HG03432 (cell line): ENCODE measurements at regions not wholly inside any gene's neighbourhood (a gene's known extent, or its start where the extent isn't known, plus 50 kb on each side); places are given as distances from the start of the nearest gene placed in this dataset.

Experiments
- ATAC-seq: cut with Tn5 transposase; IDR thresholded peaks from one replicate; pipeline ENCODE4 v1.9.1; 2021; ENCODE audit warnings: mild to moderate bottlenecking, moderate library complexity; ENCODE audit not compliant: unreplicated experiment

DNA sequence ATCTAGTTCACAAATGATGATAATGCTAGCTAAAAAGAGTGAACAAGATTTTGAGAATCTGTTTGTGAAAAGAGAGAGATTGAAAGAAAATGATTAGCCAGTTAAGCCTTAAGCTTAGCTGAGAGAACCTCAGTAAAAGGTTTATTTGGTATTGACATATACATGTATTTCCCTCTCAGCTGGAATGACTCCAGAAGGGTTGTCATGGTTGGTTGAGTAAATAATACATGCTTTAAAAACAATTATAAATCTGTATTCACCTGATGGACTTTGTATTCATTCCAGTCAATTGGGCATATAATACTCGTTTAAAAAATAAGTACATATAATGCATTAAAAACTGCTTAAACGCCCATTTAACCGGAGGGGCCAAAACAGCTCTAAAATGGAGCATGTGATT is 181.4 kb downstream of the GRB14 start:
- no peak for ATAC-seq

GRCh38 chr2:164439235-164439634 is 182.0 kb downstream of the GRB14 start:
- no peak for ATAC-seq

GRCh38 chr2:164438490-164439205 is 182.6 kb downstream of the GRB14 start:
- ATAC-seq = no peak

DNA sequence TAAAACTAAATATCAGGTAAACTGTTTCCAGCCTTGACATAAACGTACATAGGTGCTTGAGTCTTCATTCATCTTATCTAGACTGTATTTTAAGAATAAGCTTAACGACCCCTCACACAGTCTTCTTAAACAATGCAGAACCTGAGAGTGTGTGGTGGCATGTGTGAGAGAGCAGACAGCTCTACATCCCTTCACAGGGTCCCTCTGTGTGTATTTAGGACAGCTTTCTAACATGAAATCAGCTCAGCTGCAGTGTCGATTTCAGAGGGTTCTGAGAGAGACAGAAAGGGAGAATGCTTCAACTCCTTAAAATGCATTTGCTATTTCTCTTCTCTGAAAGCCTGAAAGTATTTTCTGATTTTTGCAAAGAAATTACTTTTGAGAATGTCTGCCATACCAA is 185.2 kb downstream of the GRB14 start:
- no peak for ATAC-seq

GRCh38 chr2:164430166-164430783 is 191.0 kb downstream of the GRB14 start:
- peak; percentile 46 for ATAC-seq

- ATAC-seq = no peak
Measured at GRCh38 chr2:164429354-164429753, 191.9 kb downstream of the GRB14 start.

DNA sequence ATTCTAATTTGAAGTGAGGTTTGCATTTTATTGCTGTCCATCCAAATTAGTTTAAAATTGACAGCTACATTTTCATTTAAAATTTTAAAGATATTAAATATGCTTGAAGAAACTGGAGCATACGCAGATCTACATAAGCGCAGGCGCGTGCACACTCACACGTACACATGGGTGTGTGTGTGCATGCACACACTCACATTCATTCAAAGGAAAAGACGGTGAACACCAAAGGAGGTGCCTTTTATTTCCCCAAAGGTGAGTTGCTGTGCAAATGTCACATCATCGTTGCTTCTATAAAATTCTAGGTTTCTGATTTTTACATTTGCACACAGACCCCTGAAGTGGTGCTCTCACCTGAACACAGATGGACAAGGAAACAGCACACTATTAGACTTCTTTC is 194.2 kb downstream of the GRB14 start:
- no peak for ATAC-seq

DNA sequence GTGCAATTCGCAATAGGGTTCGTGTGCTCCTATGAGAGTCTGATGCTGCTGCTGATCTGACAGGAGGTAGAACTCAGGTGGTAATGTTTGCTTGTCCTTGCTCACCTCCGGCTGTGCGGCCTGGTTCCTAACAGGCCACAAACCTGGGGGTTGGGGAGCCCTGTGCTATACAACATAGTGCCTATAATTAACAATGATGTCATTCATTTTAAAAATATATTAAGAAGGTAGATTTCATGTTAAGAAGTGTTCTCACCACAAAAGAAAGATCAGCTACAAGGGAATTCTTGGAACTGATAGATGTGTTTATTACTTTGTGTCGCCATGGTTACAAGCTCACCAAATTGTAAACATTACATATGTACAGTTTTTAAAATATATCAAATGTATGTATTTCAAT is 200.5 kb downstream of the GRB14 start:
- no peak for ATAC-seq

GRCh38 chr2:164412831-164413230 is 208.5 kb downstream of the GRB14 start:
- no peak for ATAC-seq

DNA sequence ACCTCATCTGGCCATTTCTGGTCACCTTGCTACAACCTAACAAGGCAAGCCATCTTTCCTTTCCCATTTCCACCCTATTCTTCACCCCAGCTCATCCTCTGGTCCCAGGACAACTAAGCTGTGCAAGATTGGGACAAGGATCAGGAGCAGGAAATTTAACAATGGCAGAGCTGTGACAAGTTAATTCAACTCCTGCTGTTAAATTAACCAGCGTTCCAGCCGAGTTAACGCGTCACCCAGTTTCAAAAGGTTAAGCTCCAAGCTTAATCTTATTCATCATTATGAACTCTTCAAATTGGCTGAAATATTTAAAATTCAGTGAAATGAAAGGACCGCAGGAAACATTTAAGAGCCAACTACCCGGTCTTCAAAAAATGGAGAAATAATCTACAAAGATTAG is 231.9 kb downstream of the GRB14 start:
- no peak for ATAC-seq

GRCh38 chr2:164388511-164388910 is 232.8 kb downstream of the GRB14 start:
- ATAC-seq = peak; percentile 93

GRCh38 chr2:164386231-164386630 is 235.1 kb downstream of the GRB14 start:
- ATAC-seq = no peak

GRCh38 chr2:164384434-164384833 is 236.8 kb downstream of the GRB14 start:
- no peak for ATAC-seq

DNA sequence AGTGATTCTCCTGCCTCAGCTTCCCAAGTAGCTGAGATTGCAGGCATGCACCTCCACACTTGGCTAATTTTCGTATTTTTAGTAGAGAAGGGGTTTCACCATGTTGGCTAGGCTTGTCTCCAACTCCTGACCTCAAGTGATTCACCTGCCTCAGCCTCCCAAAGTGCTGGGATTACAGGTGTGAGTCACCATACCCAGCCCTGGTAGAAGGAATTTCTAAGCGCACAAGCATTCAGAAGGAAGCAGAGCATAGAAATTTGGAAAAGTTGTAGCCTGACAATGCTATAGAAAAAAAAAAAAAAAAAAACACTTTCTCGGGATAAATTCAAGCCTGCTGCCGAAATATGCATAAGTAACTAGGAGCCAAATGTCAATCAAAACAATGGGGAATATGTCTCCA is 249.4 kb downstream of the GRB14 start:
- no peak for ATAC-seq

GRCh38 chr2:164369366-164369765 is 251.9 kb downstream of the GRB14 start:
- ATAC-seq = no peak

DNA sequence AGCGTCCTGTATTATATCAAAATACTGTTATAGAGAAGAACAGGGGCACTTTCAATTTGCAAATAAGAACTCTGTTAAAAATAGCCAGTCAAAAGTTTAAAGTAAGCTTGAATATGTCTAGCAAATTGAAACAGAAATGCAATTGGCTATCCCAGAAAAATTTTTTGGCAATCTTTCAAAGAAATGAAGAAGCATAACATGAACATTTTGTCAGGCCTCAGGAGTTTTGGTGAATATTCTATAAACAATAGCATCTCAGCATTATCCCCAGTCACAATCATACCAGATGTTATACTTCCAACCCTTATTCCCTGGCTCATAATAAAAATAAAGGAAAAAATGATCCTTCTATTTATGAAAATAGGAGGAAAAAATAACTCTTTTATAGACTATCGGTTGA is 252.4 kb downstream of the GRB14 start:
- no peak for ATAC-seq

DNA sequence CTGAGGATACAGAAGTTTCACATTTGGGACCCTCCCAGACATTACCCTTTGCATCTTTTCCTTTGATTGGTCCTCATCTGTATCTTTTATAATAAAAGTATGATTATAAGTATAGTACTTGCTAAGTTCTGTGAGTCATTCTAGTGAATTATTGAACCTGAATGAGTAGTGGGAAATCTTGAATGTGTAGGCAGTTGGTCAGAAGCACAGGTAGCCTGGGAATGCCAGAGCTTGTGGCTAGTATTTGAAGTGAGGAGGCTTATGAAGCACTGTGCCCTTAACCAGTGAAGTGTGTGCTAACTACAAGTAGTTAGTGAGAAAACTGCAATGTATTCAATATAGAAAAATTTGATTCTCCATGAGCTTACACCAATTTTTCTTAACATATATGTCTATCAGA is 257.6 kb downstream of the GRB14 start:
- ATAC-seq = no peak

GRCh38 chr2:164351536-164351935 is 269.7 kb downstream of the GRB14 start:
- ATAC-seq = no peak

GRCh38 chr2:164335947-164336346 is 285.3 kb downstream of the GRB14 start:
- no peak for ATAC-seq

DNA sequence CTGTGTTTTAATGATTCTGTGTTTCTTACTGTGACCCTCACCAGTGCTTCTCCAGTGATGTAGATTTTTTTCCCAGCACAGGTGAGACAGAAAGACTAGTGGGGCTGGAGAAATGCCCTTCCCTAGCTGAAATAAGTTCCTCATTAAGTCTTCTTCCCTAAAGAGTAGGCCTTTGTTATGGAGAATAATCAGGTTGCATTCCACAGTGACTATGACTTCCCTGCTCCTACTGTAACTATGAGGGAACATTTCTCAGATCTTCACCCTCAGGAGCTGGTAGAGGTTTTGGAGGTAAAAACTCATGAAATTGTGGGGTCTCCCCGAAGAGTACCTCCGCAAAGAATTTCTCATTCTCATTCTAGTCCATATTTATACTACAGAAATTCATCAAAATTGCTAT is 286.2 kb downstream of the GRB14 start:
- ATAC-seq = no peak

- no peak for ATAC-seq
Measured at GRCh38 chr2:164328310-164328709, 293.0 kb downstream of the GRB14 start.

GRCh38 chr2:164323978-164324377 is 297.3 kb downstream of the GRB14 start:
- ATAC-seq = no peak

- ATAC-seq = no peak
Measured at GRCh38 chr2:164314148-164314547, 307.1 kb downstream of the GRB14 start.
